Suprapubic skin (tissue), 4 donors: ENCODE measurements at regions not wholly inside any gene's neighbourhood (a gene's known extent, or its start where the extent isn't known, plus 50 kb on each side); places are given as distances from the start of the nearest gene placed in this dataset.

ENCODE experiments used
- DNase-seq, 2 donors: peaks; one replicate each; pipeline ENCODE4 v3.0.0-alpha.2; 2019; ENCODE audit warnings: low spot score in 2 of 2
- H3K27ac ChIP-seq: fragments of 200-600 bp; sonication (generic); one replicate; pipeline ENCODE4 v1.5.1; 2019
- H3K27me3 ChIP-seq: fragments of 200-600 bp; sonication (generic); one replicate; pipeline ENCODE4 v1.5.1; 2019
- H3K36me3 ChIP-seq: fragments of 200-600 bp; sonication (generic); one replicate; pipeline ENCODE4 v1.5.1; 2019
- H3K4me1 ChIP-seq: fragments of 200-600 bp; sonication (generic); one replicate; pipeline ENCODE4 v1.5.1; 2019
- H3K4me3 ChIP-seq: fragments of 200-600 bp; sonication (generic); one replicate; pipeline ENCODE4 v1.5.1; 2019; ENCODE audit warnings: mild to moderate bottlenecking
- H3K9me3 ChIP-seq: fragments of 200-600 bp; sonication (generic); one replicate; pipeline ENCODE4 v1.5.1; 2019
- EP300 ChIP-seq: sonication (generic); formaldehyde crosslinking; IDR thresholded peaks from one replicate; pipeline ENCODE4 v1.6.1; 2017; ENCODE audit warnings: antibody characterized with exemption
- POLR2A ChIP-seq, 2 donors: fragments of 450-650 bp; IDR thresholded peaks; one replicate each; pipeline ENCODE4 v1.6.1; 2017; ENCODE audit warnings: antibody characterized with exemption in 2 of 2, mild to moderate bottlenecking in 2 of 2, moderate library complexity in 2 of 2
- POLR2AphosphoS5 ChIP-seq, 3 donors: sonication (generic); formaldehyde crosslinking; IDR thresholded peaks; one replicate each; pipeline ENCODE4 v1.6.1; 2017; ENCODE audit warnings: antibody characterized with exemption in 3 of 3
- WGBS: methylation state at CpG from one replicate; pipeline ENCODE4 v1.1.5; 2018; 5-methylcytosine and 5-hydroxymethylcytosine counted together
- TF ChIP-seq, protein P1 (sequence below), 2 donors: fragments of 200-600 bp in 1 of 2; fragments of 450-650 bp in 1 of 2; sonication (generic) in 1 of 2; IDR thresholded peaks; one replicate each; pipeline ENCODE4 v1.5.1; 2016 to 2019; ENCODE audit warnings: antibody characterized with exemption in 2 of 2, mild to moderate bottlenecking in 1 of 2, moderate library complexity in 1 of 2

DNA sequence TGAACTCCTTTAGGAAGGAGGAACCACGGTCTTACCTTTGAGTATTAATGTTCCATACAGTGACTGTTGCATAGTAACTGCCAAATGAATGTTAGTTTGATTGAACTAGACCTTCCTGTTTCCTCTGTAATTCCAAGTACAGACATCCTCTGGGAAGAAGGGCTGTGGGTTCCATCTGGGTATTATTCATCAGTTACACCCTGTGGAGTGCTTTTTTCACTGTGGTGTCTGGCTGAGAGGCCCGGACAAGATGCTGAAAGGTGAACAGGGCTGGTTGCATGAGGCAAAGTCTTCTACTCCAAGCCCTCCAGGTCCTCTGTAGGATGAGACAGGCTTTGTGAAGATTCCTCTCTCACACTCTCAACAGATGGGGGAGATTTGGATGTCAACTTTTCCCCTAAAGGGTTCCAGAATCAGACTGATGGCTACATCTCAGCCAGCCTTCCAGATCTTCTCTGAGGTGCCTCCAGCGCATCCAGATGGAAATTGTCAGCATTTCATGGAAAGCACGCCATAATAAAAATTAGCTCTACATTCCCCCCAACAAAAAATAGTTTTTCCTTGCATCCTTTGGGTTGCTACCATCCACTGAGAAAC, 230.9 kb downstream of the GAS1 start:
- WGBS, result 66% methylated on average over 4 of the region's 4 CpGs
- H3K27me3 ChIP-seq, result no peaks in the 10 kb centered on the region
- no peak overlapping the region for H3K27ac ChIP-seq
- H3K9me3 ChIP-seq, result no peaks in the 10 kb centered on the region
- TF ChIP-seq, protein P1, sequence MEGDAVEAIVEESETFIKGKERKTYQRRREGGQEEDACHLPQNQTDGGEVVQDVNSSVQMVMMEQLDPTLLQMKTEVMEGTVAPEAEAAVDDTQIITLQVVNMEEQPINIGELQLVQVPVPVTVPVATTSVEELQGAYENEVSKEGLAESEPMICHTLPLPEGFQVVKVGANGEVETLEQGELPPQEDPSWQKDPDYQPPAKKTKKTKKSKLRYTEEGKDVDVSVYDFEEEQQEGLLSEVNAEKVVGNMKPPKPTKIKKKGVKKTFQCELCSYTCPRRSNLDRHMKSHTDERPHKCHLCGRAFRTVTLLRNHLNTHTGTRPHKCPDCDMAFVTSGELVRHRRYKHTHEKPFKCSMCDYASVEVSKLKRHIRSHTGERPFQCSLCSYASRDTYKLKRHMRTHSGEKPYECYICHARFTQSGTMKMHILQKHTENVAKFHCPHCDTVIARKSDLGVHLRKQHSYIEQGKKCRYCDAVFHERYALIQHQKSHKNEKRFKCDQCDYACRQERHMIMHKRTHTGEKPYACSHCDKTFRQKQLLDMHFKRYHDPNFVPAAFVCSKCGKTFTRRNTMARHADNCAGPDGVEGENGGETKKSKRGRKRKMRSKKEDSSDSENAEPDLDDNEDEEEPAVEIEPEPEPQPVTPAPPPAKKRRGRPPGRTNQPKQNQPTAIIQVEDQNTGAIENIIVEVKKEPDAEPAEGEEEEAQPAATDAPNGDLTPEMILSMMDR (IDR thresholded peaks at IDR 0.05), result no peak
- TF ChIP-seq EP300, result no peak
- no peak for TF ChIP-seq POLR2A (IDR thresholded peaks at IDR 0.05)
- no peak for TF ChIP-seq POLR2AphosphoS5 (IDR thresholded peaks at IDR 0.05)
- H3K4me1 ChIP-seq, result peaks cover 7% of the 10 kb centered on the region
- no peak overlapping the region for H3K4me3 ChIP-seq
- H3K36me3 ChIP-seq, result no peaks in the 10 kb centered on the region
- DNase-seq, result no peak

DNA sequence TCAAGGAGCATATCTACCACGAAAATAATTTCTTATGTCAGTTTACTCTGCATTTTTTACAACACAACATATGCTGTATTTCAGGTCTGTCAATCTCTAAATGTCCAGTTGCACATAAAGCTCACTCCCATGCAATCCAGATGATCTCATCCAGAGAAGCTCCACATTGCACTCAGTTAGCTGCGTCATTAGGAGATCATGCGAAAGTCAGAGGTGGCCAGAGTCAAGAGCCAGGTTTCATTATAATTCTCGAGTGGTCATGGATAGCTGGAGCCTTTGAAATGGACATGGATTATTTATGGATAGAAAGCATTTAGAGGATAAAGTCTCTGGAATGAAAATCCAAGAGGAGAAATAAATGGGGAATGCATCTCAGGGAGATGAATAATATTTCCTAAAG, 232.3 kb downstream of the GAS1 start:
- peak in 1 of 3 donors; percentile 47 for TF ChIP-seq POLR2AphosphoS5 (IDR thresholded peaks at IDR 0.05)
- TF ChIP-seq, protein P1 (IDR thresholded peaks at IDR 0.05), result no peak
- 66% methylated on average over 4 of the region's 4 CpGs for WGBS
- no peak overlapping the region for H3K4me3 ChIP-seq
- no peaks in the 10 kb centered on the region for H3K27me3 ChIP-seq
- peak overlapping the region; percentile 0 for H3K27ac ChIP-seq
- H3K4me1 ChIP-seq, result no peaks in the 10 kb centered on the region
- no peaks in the 10 kb centered on the region for H3K36me3 ChIP-seq
- no peaks in the 10 kb centered on the region for H3K9me3 ChIP-seq
- no peak for DNase-seq

DNA sequence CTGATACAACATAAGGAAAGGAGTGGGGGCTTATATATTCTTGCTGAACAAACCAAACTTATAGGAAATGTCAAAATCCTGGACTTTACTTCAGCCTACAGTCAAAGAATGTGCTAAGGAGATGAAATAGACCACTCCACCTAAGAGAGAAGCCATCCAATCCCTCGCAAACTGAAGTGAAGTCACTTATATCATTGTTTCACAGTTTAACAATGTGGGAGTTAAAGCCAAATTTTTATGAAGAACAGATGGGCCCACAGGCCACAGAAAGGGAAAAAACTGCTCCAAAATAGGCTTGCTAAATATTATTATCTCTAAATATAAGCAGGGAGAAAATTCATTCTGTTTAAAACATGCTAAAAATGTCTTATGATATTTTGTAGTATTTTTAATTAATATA, 233.3 kb downstream of the GAS1 start:
- DNase-seq, result no peak
- no peaks in the 10 kb centered on the region for H3K9me3 ChIP-seq
- WGBS, result 59% methylated on average over 1 of the region's 1 CpG

DNA sequence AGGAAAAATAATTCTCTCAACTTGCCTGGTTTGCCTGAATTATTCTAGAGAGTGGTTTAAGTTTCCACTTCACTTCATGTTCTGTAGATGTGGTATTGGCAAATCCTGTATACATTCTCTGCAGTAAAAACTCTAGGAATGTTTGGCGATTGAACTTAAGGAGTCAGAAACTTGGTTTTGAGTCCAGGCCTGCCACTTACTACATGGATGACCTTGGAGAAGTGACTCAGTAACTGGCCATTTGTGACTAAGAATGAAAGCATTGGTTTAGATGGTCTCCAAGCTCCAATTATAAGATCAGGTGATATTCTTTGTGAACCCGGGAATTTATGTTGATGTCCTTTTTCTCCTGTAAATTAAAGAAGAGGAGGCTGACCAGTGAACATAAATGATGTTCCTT, 233.8 kb downstream of the GAS1 start:
- no peaks in the 10 kb centered on the region for H3K36me3 ChIP-seq
- no peaks in the 10 kb centered on the region for H3K4me1 ChIP-seq
- TF ChIP-seq POLR2AphosphoS5 (IDR thresholded peaks at IDR 0.05), result no peak
- TF ChIP-seq, protein P1 (IDR thresholded peaks at IDR 0.05), result no peak
- no peak for TF ChIP-seq EP300
- no peak for TF ChIP-seq POLR2A (IDR thresholded peaks at IDR 0.05)
- no peak for DNase-seq
- H3K27me3 ChIP-seq, result no peaks in the 10 kb centered on the region
- 98% methylated on average over 2 of the region's 2 CpGs for WGBS
- no peak overlapping the region for H3K27ac ChIP-seq
- no peak overlapping the region for H3K4me3 ChIP-seq
- no peaks in the 10 kb centered on the region for H3K9me3 ChIP-seq

More for the DNA sequence above, 233.3 kb downstream of the GAS1 start:
- Histone ChIP-seq H3K36me3 (no peaks in the 10 kb centered on the region), H3K27ac (no peak overlapping the region), H3K27me3 (no peaks in the 10 kb centered on the region), H3K4me1 (no peaks in the 10 kb centered on the region), H3K4me3 (no peak overlapping the region)
- TF ChIP-seq POLR2A (IDR thresholded peaks at IDR 0.05), result no peak
- TF ChIP-seq, protein P1 (IDR thresholded peaks at IDR 0.05), result no peak
- TF ChIP-seq EP300, result no peak
- no peak for TF ChIP-seq POLR2AphosphoS5 (IDR thresholded peaks at IDR 0.05)

DNA sequence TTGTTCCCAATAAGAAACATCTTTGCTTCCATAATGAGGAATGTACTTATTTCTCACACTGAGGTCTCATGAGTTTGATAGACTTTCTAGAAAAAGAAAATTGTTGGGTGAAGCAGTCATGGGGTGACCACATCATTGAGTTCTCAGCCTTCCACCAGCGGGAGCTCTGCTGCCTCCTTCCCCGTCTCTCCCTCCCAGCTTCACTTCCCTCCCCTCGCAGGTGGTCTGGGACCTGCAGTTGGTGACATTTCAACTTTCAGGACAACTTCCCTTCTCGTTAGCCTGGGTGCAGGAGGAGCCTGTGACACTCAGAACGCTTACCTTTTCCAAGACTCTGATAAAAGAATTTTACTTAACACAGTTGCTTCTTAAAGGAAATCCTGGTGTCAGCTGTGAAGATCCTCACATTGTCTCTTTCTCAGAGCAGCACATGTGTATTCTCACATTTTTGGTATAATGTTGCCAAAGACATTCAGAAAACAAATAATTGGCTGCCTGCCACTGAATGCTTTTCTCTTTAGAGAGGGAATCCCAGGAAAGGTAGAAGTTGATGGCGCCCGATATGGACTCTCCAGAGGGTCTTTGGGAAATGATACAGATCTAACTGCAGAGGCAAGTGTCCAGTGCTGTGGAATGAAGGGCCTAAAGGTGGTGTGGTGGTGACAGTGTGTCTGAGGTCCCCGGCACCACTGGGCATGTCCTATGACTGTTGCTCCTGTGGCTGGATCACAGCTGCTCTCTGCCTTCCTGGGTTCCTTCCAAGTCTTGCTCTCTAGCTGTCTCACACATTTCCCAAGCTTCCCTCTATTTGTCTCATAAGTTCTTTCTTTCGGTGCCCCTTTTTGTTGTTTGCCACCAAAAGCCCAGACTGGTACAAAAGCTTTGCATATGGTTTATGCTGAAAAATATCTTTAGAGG, 238.1 kb downstream of the GAS1 start:
- Histone ChIP-seq H3K4me1 (peaks cover 6% of the 10 kb centered on the region), H3K27me3 (no peaks in the 10 kb centered on the region), H3K27ac (no peak overlapping the region), H3K36me3 (no peaks in the 10 kb centered on the region), H3K9me3 (no peaks in the 10 kb centered on the region), H3K4me3 (no peak overlapping the region)
- no peak for DNase-seq
- TF ChIP-seq POLR2AphosphoS5 (IDR thresholded peaks at IDR 0.05) (no peak), POLR2A (IDR thresholded peaks at IDR 0.05) (no peak), EP300 (no peak)
- TF ChIP-seq, protein P1 (IDR thresholded peaks at IDR 0.05), result no peak
- WGBS, result 87% methylated on average over 9 of the region's 9 CpGs
